H1 (cell line): ENCODE measurements at regions not wholly inside any gene's neighbourhood (a gene's known extent, or its start where the extent isn't known, plus 50 kb on each side); places are given as distances from the start of the nearest gene placed in this dataset.

Experiments
- CTCF ChIA-PET: fragments of 300-600 bp; sonication (Branson Sonifier 250); formaldehyde crosslinking; loops from one replicate; lab custom pipeline; 2021; ENCODE audit not compliant: partially characterized antibody; lab: Charles Lee
- POLR2A ChIA-PET: fragments of 300-600 bp; sonication (Branson Sonifier 250); formaldehyde crosslinking; loops from one replicate; lab custom pipeline; 2021; ENCODE audit warnings: inconsistent platforms; ENCODE audit not compliant: partially characterized antibody; lab: Charles Lee
- DNase-seq, 2 experiments: peaks; one replicate each; pipeline versions ENCODE4 v3.0.0 to v3.0.0-alpha.2; 2010 to 2022; ENCODE audit warnings: low spot score in 2 of 2, low read depth in 1 of 2, mixed read lengths in 1 of 2
- FAIRE-seq: peaks from 2 replicates; lab custom pipeline; 2011; peaks lifted over from hg19 to GRCh38; lab: Jason Lieb, UNC
- H2AFZ ChIP-seq: 2 replicates; pipeline ENCODE4 v1.8.1; 2012; ENCODE audit warnings: low read length, inconsistent platforms
- H2AK5ac ChIP-seq: 2 replicates; pipeline ENCODE4 v1.6.1; 2013; ENCODE audit warnings: low read depth, low read length
- H2BK120ac ChIP-seq: replicated peaks from 2 replicates; pipeline ENCODE3; 2013; ENCODE audit warnings: low read depth, low read length, inconsistent platforms
- H2BK12ac ChIP-seq: 2 replicates; pipeline ENCODE4 v1.6.1; 2013; ENCODE audit warnings: low read depth, low read length
- H2BK15ac ChIP-seq: 2 replicates; pipeline ENCODE4 v1.6.1; 2013; ENCODE audit warnings: low read length
- H2BK20ac ChIP-seq: 2 replicates; pipeline ENCODE4 v1.6.1; 2013; ENCODE audit warnings: low read length
- H2BK5ac ChIP-seq: 2 replicates; pipeline ENCODE4 v1.6.1; 2013; ENCODE audit warnings: low read depth, low read length
- H3K14ac ChIP-seq: 2 replicates; pipeline ENCODE4 v1.6.1; 2013; ENCODE audit warnings: inconsistent platforms; ENCODE audit not compliant: insufficient read length
- H3K18ac ChIP-seq: 2 replicates; pipeline ENCODE4 v1.6.1; 2013; ENCODE audit warnings: low read length; ENCODE audit errors: extremely low read depth
- H3K23ac ChIP-seq: 2 replicates; pipeline ENCODE4 v1.6.1; 2013; ENCODE audit warnings: inconsistent platforms; ENCODE audit not compliant: insufficient read length
- H3K23me2 ChIP-seq: 2 replicates; pipeline ENCODE4 v1.6.1; 2013; ENCODE audit warnings: low read depth, low read length
- H3K27ac ChIP-seq: 2 replicates; pipeline ENCODE4 v1.6.1; 2011; ENCODE audit warnings: low read depth, low read length, inconsistent platforms
- H3K27me3 ChIP-seq, 4 experiments: replicated peaks in 1 of 4; 1 replicate in 1 of 4; 2 replicates in 3 of 4; pipeline versions ENCODE4 v1.6.1 to v1.8.1; 2011 to 2013; ENCODE audit warnings: low read length in 3 of 4, mild to moderate bottlenecking in 3 of 4, inconsistent platforms in 2 of 4, mixed read lengths in 2 of 4, moderate library complexity in 1 of 4; ENCODE audit not compliant: control insufficient read depth in 3 of 4, insufficient read depth in 3 of 4; ENCODE audit errors: extremely low read depth in 1 of 4
- H3K36me3 ChIP-seq, 4 experiments: 2 replicates each; pipeline versions ENCODE4 v1.6.1 to v1.8.1; 2011 to 2013; ENCODE audit warnings: mild to moderate bottlenecking in 4 of 4, low read length in 3 of 4, moderate library complexity in 2 of 4, control low read depth in 1 of 4, inconsistent platforms in 1 of 4; ENCODE audit not compliant: insufficient read depth in 4 of 4, control insufficient read depth in 2 of 4
- H3K4ac ChIP-seq: replicated peaks from 2 replicates; pipeline ENCODE3; 2013; ENCODE audit warnings: low read length, low read depth, mixed read lengths, inconsistent platforms; ENCODE audit not compliant: insufficient read length
- H3K4me1 ChIP-seq, 4 experiments: replicated peaks in 1 of 4; 1 replicate in 1 of 4; 2 replicates in 3 of 4; pipeline versions ENCODE4 v1.6.1 to v1.8.1; 2011 to 2013; ENCODE audit warnings: low read length in 3 of 4, inconsistent platforms in 2 of 4, mixed read lengths in 1 of 4; ENCODE audit not compliant: insufficient read depth in 4 of 4, control insufficient read depth in 3 of 4
- H3K4me2 ChIP-seq, 2 experiments: 2 replicates each; pipeline versions ENCODE4 v1.6.1 to v1.8.1; 2011 to 2013; ENCODE audit warnings: low read depth in 2 of 2, low read length in 2 of 2, control low read depth in 1 of 2, inconsistent platforms in 1 of 2, mild to moderate bottlenecking in 1 of 2; ENCODE audit not compliant: insufficient read depth in 1 of 2
- H3K4me3 ChIP-seq, 4 experiments: fragments of 200-600, 300-600 bp in 1 of 4; sonication (generic), shearing (Covaris generic), sonication (Bioruptor Twin) in 1 of 4; 2 replicates each; pipeline versions ENCODE4 v1.5.1 to v1.8.1; 2011 to 2016; ENCODE audit warnings: low read length in 4 of 4, low read depth in 3 of 4, control low read depth in 2 of 4, inconsistent platforms in 2 of 4, mild to moderate bottlenecking in 2 of 4, mixed read lengths in 1 of 4, moderate library complexity in 1 of 4; ENCODE audit not compliant: insufficient read depth in 2 of 4; ENCODE audit errors: extremely low read depth in 1 of 4
- H3K56ac ChIP-seq: replicated peaks from 2 replicates; pipeline ENCODE3; 2013; ENCODE audit warnings: low read depth, mild to moderate bottlenecking, mixed read lengths, low read length, inconsistent platforms; ENCODE audit not compliant: insufficient read length
- H3K79me1 ChIP-seq: 2 replicates; pipeline ENCODE4 v1.6.1; 2013; ENCODE audit warnings: low read depth, low read length, control low read depth
- H3K79me2 ChIP-seq, 2 experiments: 2 replicates each; pipeline versions ENCODE4 v1.6.1 to v1.8.1; 2012 to 2013; ENCODE audit warnings: low read length in 2 of 2, mild to moderate bottlenecking in 2 of 2, inconsistent platforms in 1 of 2; ENCODE audit not compliant: insufficient read depth in 2 of 2, control insufficient read depth in 1 of 2
- H3K9ac ChIP-seq, 4 experiments: replicated peaks in 1 of 4; 1 replicate in 1 of 4; 2 replicates in 3 of 4; pipeline versions ENCODE4 v1.6.1 to v1.8.1; 2011 to 2013; ENCODE audit warnings: low read depth in 3 of 4, low read length in 3 of 4, control low read depth in 2 of 4, mild to moderate bottlenecking in 2 of 4, moderate library complexity in 2 of 4, inconsistent platforms in 1 of 4; ENCODE audit errors: extremely low read depth in 1 of 4
- H3K9me3 ChIP-seq, 2 experiments: 2 replicates each; pipeline versions ENCODE4 v1.6.1 to v1.8.1; 2012 to 2013; ENCODE audit warnings: mild to moderate bottlenecking in 2 of 2, moderate library complexity in 2 of 2, control low read depth in 1 of 2, inconsistent platforms in 1 of 2, low read depth in 1 of 2, low read length in 1 of 2, mixed read lengths in 1 of 2; ENCODE audit not compliant: insufficient read depth in 2 of 2
- H4K20me1 ChIP-seq, 2 experiments: replicated peaks in 1 of 2; 2 replicates each; pipeline versions ENCODE3 to v1.8.1; 2011 to 2013; ENCODE audit warnings: inconsistent platforms in 2 of 2, low read length in 2 of 2, mild to moderate bottlenecking in 1 of 2; ENCODE audit not compliant: insufficient read depth in 2 of 2, control insufficient read depth in 1 of 2
- H4K5ac ChIP-seq: 2 replicates; pipeline ENCODE4 v1.6.1; 2013; ENCODE audit warnings: low read length, low read depth, mixed read lengths, inconsistent platforms; ENCODE audit not compliant: insufficient read length
- H4K8ac ChIP-seq: 2 replicates; pipeline ENCODE4 v1.8.0; 2013; ENCODE audit warnings: mild to moderate bottlenecking, moderate library complexity, low read length, inconsistent platforms; ENCODE audit not compliant: insufficient read depth; ENCODE audit errors: extremely low read depth
- H4K91ac ChIP-seq: replicated peaks from 2 replicates; pipeline ENCODE3; 2013; ENCODE audit warnings: low read length, mixed read lengths, inconsistent platforms; ENCODE audit not compliant: insufficient read length
- FOSL1 ChIP-seq: IDR thresholded peaks from 2 replicates; pipeline ENCODE4 v1.6.1; 2011; ENCODE audit warnings: mild to moderate bottlenecking, low read depth, low read length, moderate library complexity; ENCODE audit not compliant: insufficient read depth
- MAFK ChIP-seq: IDR thresholded peaks from 2 replicates; pipeline ENCODE4 v1.6.1; 2012; ENCODE audit warnings: low read depth, mild to moderate bottlenecking, improper control_type of control experiment, low read length
- NANOG ChIP-seq: IDR thresholded peaks from 2 replicates; pipeline ENCODE4 v1.6.1; 2011; ENCODE audit warnings: low read length, low read depth, mild to moderate bottlenecking, inconsistent platforms; ENCODE audit not compliant: insufficient read depth, poor library complexity, severe bottlenecking
- SIX5 ChIP-seq: IDR thresholded peaks from 2 replicates; pipeline ENCODE4 v1.6.1; 2011; ENCODE audit warnings: mild to moderate bottlenecking, low read depth, low read length
- SP1 ChIP-seq: IDR thresholded peaks from 2 replicates; pipeline ENCODE4 v1.6.1; 2011; ENCODE audit warnings: low read depth, low read length
- SP2 ChIP-seq: IDR thresholded peaks from 2 replicates; pipeline ENCODE4 v1.6.1; 2012; ENCODE audit warnings: mild to moderate bottlenecking, low read length, inconsistent platforms
- WGBS, 2 experiments: shearing (Covaris generic) in 1 of 2; methylation state at CpG; one replicate each; pipeline versions ENCODE4 v1.1.6 to v1.1.7; 2013 to 2015; ENCODE audit warnings: low lambda C conversion rate in 2 of 2, mixed read lengths in 2 of 2, inconsistent platforms in 1 of 2, low coverage in 1 of 2, missing lambda C conversion rate in 1 of 2; ENCODE audit not compliant: insufficient replicate concordance in 2 of 2, insufficient coverage in 1 of 2, insufficient read length in 1 of 2; ENCODE audit errors: extremely low coverage in 1 of 2, missing lambda C conversion rate in 1 of 2; 5-methylcytosine and 5-hydroxymethylcytosine counted together

DNA sequence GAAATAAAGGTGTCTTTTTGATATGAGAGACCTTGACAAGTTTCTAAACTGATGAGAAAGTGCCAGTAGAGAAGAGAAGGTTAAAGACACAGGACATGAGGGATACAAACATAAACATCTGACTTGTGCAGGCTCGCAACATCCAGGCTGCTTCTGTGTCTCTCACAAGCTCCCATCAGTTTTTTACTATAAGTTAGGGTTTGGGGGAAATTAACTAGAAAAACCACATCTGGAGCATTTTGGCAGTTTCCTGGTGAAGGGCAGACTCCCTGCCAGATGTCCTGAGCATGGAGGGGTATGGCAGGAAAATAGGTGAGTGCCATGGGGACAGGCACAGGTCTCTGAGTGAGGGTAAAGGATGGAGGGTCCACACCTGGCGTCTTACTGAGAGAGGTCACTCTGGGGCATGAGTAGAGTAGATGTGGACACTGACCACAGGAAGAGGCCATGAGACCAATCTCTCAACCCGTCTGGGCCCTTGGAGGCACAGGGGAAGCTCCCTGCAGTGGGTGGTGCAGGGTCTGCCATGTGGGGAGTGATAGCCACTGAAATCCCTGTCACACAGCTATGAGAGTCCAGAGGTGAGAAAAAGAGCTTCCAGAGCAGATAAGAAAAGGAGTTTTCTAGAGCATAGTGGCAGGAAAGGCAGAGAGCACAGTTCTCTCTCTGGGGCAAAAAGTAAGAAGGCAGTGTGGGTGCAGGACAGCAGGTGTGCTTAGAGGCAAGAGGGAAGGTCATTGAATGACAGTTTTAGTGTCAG is 193.3 kb upstream of the SYNDIG1 start:
- no peak overlapping the region for H3K27ac ChIP-seq
- TF ChIP-seq MAFK (no peak), SIX5 (no peak), SP2 (no peak), NANOG (no peak), FOSL1 (no peak), SP1 (no peak)
- TF ChIP-seq, all 59 proteins: peak for 0
- FAIRE-seq (no peak), DNase-seq (no peak)
- no peaks in the 10 kb centered on the region for H3K79me1 ChIP-seq
- H4K8ac ChIP-seq: no peak overlapping the region
- H4K91ac ChIP-seq: no peak overlapping the region
- no peaks in the 10 kb centered on the region for H3K27me3 ChIP-seq
- no peak overlapping the region for H3K4me3 ChIP-seq
- H3K4me2 ChIP-seq: no peak overlapping the region
- no peak overlapping the region for H3K9ac ChIP-seq
- H3K9me3 ChIP-seq: no peaks in the 10 kb centered on the region
- H3K56ac ChIP-seq: no peak overlapping the region
- H2AFZ ChIP-seq: no peak overlapping the region
- H2AK5ac ChIP-seq: no peak overlapping the region
- WGBS, 2 experiments: 93% methylated on average over 3 of the region's 3 CpGs; no CpG with 5 or more reads in 1 of the 2 experiments
- no peak overlapping the region for H3K14ac ChIP-seq
- no peaks in the 10 kb centered on the region for H3K79me2 ChIP-seq
- H3K18ac ChIP-seq: no peak overlapping the region
- H2BK12ac ChIP-seq: no peak overlapping the region
- no peaks in the 10 kb centered on the region for H3K23me2 ChIP-seq
- no peak overlapping the region for H2BK120ac ChIP-seq
- H4K20me1 ChIP-seq: no peaks in the 10 kb centered on the region
- ChIA-PET POLR2A (no interaction called here), CTCF (no interaction called here)
- no peak overlapping the region for H2BK20ac ChIP-seq
- H3K4me1 ChIP-seq: no peaks in the 10 kb centered on the region
- peak overlapping the region; percentile 35 for H3K4ac ChIP-seq
- no peaks in the 10 kb centered on the region for H3K36me3 ChIP-seq
- H2BK5ac ChIP-seq: no peak overlapping the region
- no peak overlapping the region for H4K5ac ChIP-seq
- no peak overlapping the region for H2BK15ac ChIP-seq
- no peak overlapping the region for H3K23ac ChIP-seq
